H1 (cell line): ENCODE measurements at regions not wholly inside any gene's neighbourhood (a gene's known extent, or its start where the extent isn't known, plus 50 kb on each side); places are given as distances from the start of the nearest gene placed in this dataset.

Experiments
- CTCF ChIA-PET: fragments of 300-600 bp; sonication (Branson Sonifier 250); formaldehyde crosslinking; loops from one replicate; lab custom pipeline; 2021; ENCODE audit not compliant: partially characterized antibody; lab: Charles Lee
- POLR2A ChIA-PET: fragments of 300-600 bp; sonication (Branson Sonifier 250); formaldehyde crosslinking; loops from one replicate; lab custom pipeline; 2021; ENCODE audit warnings: inconsistent platforms; ENCODE audit not compliant: partially characterized antibody; lab: Charles Lee
- DNase-seq, 2 experiments: peaks; one replicate each; pipeline versions ENCODE4 v3.0.0 to v3.0.0-alpha.2; 2010 to 2022; ENCODE audit warnings: low spot score in 2 of 2, low read depth in 1 of 2, mixed read lengths in 1 of 2
- FAIRE-seq: peaks from 2 replicates; lab custom pipeline; 2011; peaks lifted over from hg19 to GRCh38; lab: Jason Lieb, UNC
- H2AFZ ChIP-seq: 2 replicates; pipeline ENCODE4 v1.8.1; 2012; ENCODE audit warnings: low read length, inconsistent platforms
- H2AK5ac ChIP-seq: 2 replicates; pipeline ENCODE4 v1.6.1; 2013; ENCODE audit warnings: low read depth, low read length
- H2BK120ac ChIP-seq: replicated peaks from 2 replicates; pipeline ENCODE3; 2013; ENCODE audit warnings: low read depth, low read length, inconsistent platforms
- H2BK12ac ChIP-seq: 2 replicates; pipeline ENCODE4 v1.6.1; 2013; ENCODE audit warnings: low read depth, low read length
- H2BK15ac ChIP-seq: 2 replicates; pipeline ENCODE4 v1.6.1; 2013; ENCODE audit warnings: low read length
- H2BK20ac ChIP-seq: 2 replicates; pipeline ENCODE4 v1.6.1; 2013; ENCODE audit warnings: low read length
- H2BK5ac ChIP-seq: 2 replicates; pipeline ENCODE4 v1.6.1; 2013; ENCODE audit warnings: low read depth, low read length
- H3K14ac ChIP-seq: 2 replicates; pipeline ENCODE4 v1.6.1; 2013; ENCODE audit warnings: inconsistent platforms; ENCODE audit not compliant: insufficient read length
- H3K18ac ChIP-seq: 2 replicates; pipeline ENCODE4 v1.6.1; 2013; ENCODE audit warnings: low read length; ENCODE audit errors: extremely low read depth
- H3K23ac ChIP-seq: 2 replicates; pipeline ENCODE4 v1.6.1; 2013; ENCODE audit warnings: inconsistent platforms; ENCODE audit not compliant: insufficient read length
- H3K23me2 ChIP-seq: 2 replicates; pipeline ENCODE4 v1.6.1; 2013; ENCODE audit warnings: low read depth, low read length
- H3K27ac ChIP-seq: 2 replicates; pipeline ENCODE4 v1.6.1; 2011; ENCODE audit warnings: low read depth, low read length, inconsistent platforms
- H3K27me3 ChIP-seq, 4 experiments: replicated peaks in 1 of 4; 1 replicate in 1 of 4; 2 replicates in 3 of 4; pipeline versions ENCODE4 v1.6.1 to v1.8.1; 2011 to 2013; ENCODE audit warnings: low read length in 3 of 4, mild to moderate bottlenecking in 3 of 4, inconsistent platforms in 2 of 4, mixed read lengths in 2 of 4, moderate library complexity in 1 of 4; ENCODE audit not compliant: control insufficient read depth in 3 of 4, insufficient read depth in 3 of 4; ENCODE audit errors: extremely low read depth in 1 of 4
- H3K36me3 ChIP-seq, 4 experiments: 2 replicates each; pipeline versions ENCODE4 v1.6.1 to v1.8.1; 2011 to 2013; ENCODE audit warnings: mild to moderate bottlenecking in 4 of 4, low read length in 3 of 4, moderate library complexity in 2 of 4, control low read depth in 1 of 4, inconsistent platforms in 1 of 4; ENCODE audit not compliant: insufficient read depth in 4 of 4, control insufficient read depth in 2 of 4
- H3K4ac ChIP-seq: replicated peaks from 2 replicates; pipeline ENCODE3; 2013; ENCODE audit warnings: low read length, low read depth, mixed read lengths, inconsistent platforms; ENCODE audit not compliant: insufficient read length
- H3K4me1 ChIP-seq, 4 experiments: replicated peaks in 1 of 4; 1 replicate in 1 of 4; 2 replicates in 3 of 4; pipeline versions ENCODE4 v1.6.1 to v1.8.1; 2011 to 2013; ENCODE audit warnings: low read length in 3 of 4, inconsistent platforms in 2 of 4, mixed read lengths in 1 of 4; ENCODE audit not compliant: insufficient read depth in 4 of 4, control insufficient read depth in 3 of 4
- H3K4me2 ChIP-seq, 2 experiments: 2 replicates each; pipeline versions ENCODE4 v1.6.1 to v1.8.1; 2011 to 2013; ENCODE audit warnings: low read depth in 2 of 2, low read length in 2 of 2, control low read depth in 1 of 2, inconsistent platforms in 1 of 2, mild to moderate bottlenecking in 1 of 2; ENCODE audit not compliant: insufficient read depth in 1 of 2
- H3K4me3 ChIP-seq, 4 experiments: fragments of 200-600, 300-600 bp in 1 of 4; sonication (generic), shearing (Covaris generic), sonication (Bioruptor Twin) in 1 of 4; 2 replicates each; pipeline versions ENCODE4 v1.5.1 to v1.8.1; 2011 to 2016; ENCODE audit warnings: low read length in 4 of 4, low read depth in 3 of 4, control low read depth in 2 of 4, inconsistent platforms in 2 of 4, mild to moderate bottlenecking in 2 of 4, mixed read lengths in 1 of 4, moderate library complexity in 1 of 4; ENCODE audit not compliant: insufficient read depth in 2 of 4; ENCODE audit errors: extremely low read depth in 1 of 4
- H3K56ac ChIP-seq: replicated peaks from 2 replicates; pipeline ENCODE3; 2013; ENCODE audit warnings: low read depth, mild to moderate bottlenecking, mixed read lengths, low read length, inconsistent platforms; ENCODE audit not compliant: insufficient read length
- H3K79me1 ChIP-seq: 2 replicates; pipeline ENCODE4 v1.6.1; 2013; ENCODE audit warnings: low read depth, low read length, control low read depth
- H3K79me2 ChIP-seq, 2 experiments: 2 replicates each; pipeline versions ENCODE4 v1.6.1 to v1.8.1; 2012 to 2013; ENCODE audit warnings: low read length in 2 of 2, mild to moderate bottlenecking in 2 of 2, inconsistent platforms in 1 of 2; ENCODE audit not compliant: insufficient read depth in 2 of 2, control insufficient read depth in 1 of 2
- H3K9ac ChIP-seq, 4 experiments: replicated peaks in 1 of 4; 1 replicate in 1 of 4; 2 replicates in 3 of 4; pipeline versions ENCODE4 v1.6.1 to v1.8.1; 2011 to 2013; ENCODE audit warnings: low read depth in 3 of 4, low read length in 3 of 4, control low read depth in 2 of 4, mild to moderate bottlenecking in 2 of 4, moderate library complexity in 2 of 4, inconsistent platforms in 1 of 4; ENCODE audit errors: extremely low read depth in 1 of 4
- H3K9me3 ChIP-seq, 2 experiments: 2 replicates each; pipeline versions ENCODE4 v1.6.1 to v1.8.1; 2012 to 2013; ENCODE audit warnings: mild to moderate bottlenecking in 2 of 2, moderate library complexity in 2 of 2, control low read depth in 1 of 2, inconsistent platforms in 1 of 2, low read depth in 1 of 2, low read length in 1 of 2, mixed read lengths in 1 of 2; ENCODE audit not compliant: insufficient read depth in 2 of 2
- H4K20me1 ChIP-seq, 2 experiments: replicated peaks in 1 of 2; 2 replicates each; pipeline versions ENCODE3 to v1.8.1; 2011 to 2013; ENCODE audit warnings: inconsistent platforms in 2 of 2, low read length in 2 of 2, mild to moderate bottlenecking in 1 of 2; ENCODE audit not compliant: insufficient read depth in 2 of 2, control insufficient read depth in 1 of 2
- H4K5ac ChIP-seq: 2 replicates; pipeline ENCODE4 v1.6.1; 2013; ENCODE audit warnings: low read length, low read depth, mixed read lengths, inconsistent platforms; ENCODE audit not compliant: insufficient read length
- H4K8ac ChIP-seq: 2 replicates; pipeline ENCODE4 v1.8.0; 2013; ENCODE audit warnings: mild to moderate bottlenecking, moderate library complexity, low read length, inconsistent platforms; ENCODE audit not compliant: insufficient read depth; ENCODE audit errors: extremely low read depth
- H4K91ac ChIP-seq: replicated peaks from 2 replicates; pipeline ENCODE3; 2013; ENCODE audit warnings: low read length, mixed read lengths, inconsistent platforms; ENCODE audit not compliant: insufficient read length
- CTCF ChIP-seq, 3 experiments: IDR thresholded peaks; 1 replicate in 2 of 3; 2 replicates in 1 of 3; pipeline versions ENCODE4 v1.5.1 to v1.6.1; 2011; ENCODE audit warnings: low read length in 3 of 3, mild to moderate bottlenecking in 3 of 3, inconsistent platforms in 2 of 3, low read depth in 1 of 3, moderate library complexity in 1 of 3; ENCODE audit not compliant: insufficient read depth in 1 of 3; ENCODE audit errors: control extremely low read depth in 1 of 3
- RAD21 ChIP-seq, 2 experiments: IDR thresholded peaks in 1 of 2; conservative IDR thresholded peaks in 1 of 2; 2 replicates each; pipeline ENCODE4 v1.6.1; 2011; ENCODE audit warnings: low read depth in 2 of 2, low read length in 2 of 2, improper control_type of control experiment in 1 of 2, inconsistent platforms in 1 of 2, mild to moderate bottlenecking in 1 of 2, moderate library complexity in 1 of 2
- SIX5 ChIP-seq: IDR thresholded peaks from 2 replicates; pipeline ENCODE4 v1.6.1; 2011; ENCODE audit warnings: mild to moderate bottlenecking, low read depth, low read length
- WGBS, 2 experiments: shearing (Covaris generic) in 1 of 2; methylation state at CpG; one replicate each; pipeline versions ENCODE4 v1.1.6 to v1.1.7; 2013 to 2015; ENCODE audit warnings: low lambda C conversion rate in 2 of 2, mixed read lengths in 2 of 2, inconsistent platforms in 1 of 2, low coverage in 1 of 2, missing lambda C conversion rate in 1 of 2; ENCODE audit not compliant: insufficient replicate concordance in 2 of 2, insufficient coverage in 1 of 2, insufficient read length in 1 of 2; ENCODE audit errors: extremely low coverage in 1 of 2, missing lambda C conversion rate in 1 of 2; 5-methylcytosine and 5-hydroxymethylcytosine counted together

GRCh38 chr5:53430618-53431252 is 49.7 kb upstream of the FST start:
- Histone ChIP-seq H4K8ac (no peak overlapping the region), H3K4ac (no peak overlapping the region), H4K91ac (no peak overlapping the region)
- 81% methylated on average over 5 of the region's 5 CpGs; no CpG with 5 or more reads in 1 of the 2 experiments for WGBS, 2 experiments
- TF ChIP-seq RAD21 (IDR thresholded peaks at IDR 0.05 in 1 of 2, conservative IDR thresholded peaks at IDR 0.05 in 1 of 2; ENCODE audit: low read depth in 2 of 2, low read length in 2 of 2) (peak; percentile 55 to 62), SIX5 (no peak), CTCF (IDR thresholded peaks at IDR 0.05; ENCODE audit: control extremely low read depth in 1 of 3, insufficient read depth in 1 of 3, low read depth in 1 of 3, low read length in 3 of 3) (peak in 2 of 3 experiments; percentile 42 to 46; a peak in 3 of 4 replicates)
- TF ChIP-seq, all 59 proteins: peak for 2
- CTCF ChIA-PET: interaction anchor here (0.6 to 1.8 kb wide), 8 partner anchors 29 to 1450 kb away, joined by 3 to 8 read pairs (median 3); no protein-coding TSS in a partner anchor
- no peaks in the 10 kb centered on the region for H3K27me3 ChIP-seq
- no peaks in the 10 kb centered on the region for H3K79me1 ChIP-seq
- H3K9me3 ChIP-seq: no peaks in the 10 kb centered on the region
- H3K9ac ChIP-seq: no peak overlapping the region
- no peaks in the 10 kb centered on the region for H3K36me3 ChIP-seq
- H3K27ac ChIP-seq: no peak overlapping the region
- no peak overlapping the region for H3K4me2 ChIP-seq
- no peaks in the 10 kb centered on the region for H3K23me2 ChIP-seq
- H3K4me3 ChIP-seq: no peak overlapping the region
- H3K23ac ChIP-seq: no peak overlapping the region
- no peak overlapping the region for H2BK20ac ChIP-seq
- H3K18ac ChIP-seq: no peak overlapping the region
- H4K20me1 ChIP-seq: no peaks in the 10 kb centered on the region
- no peak overlapping the region for H3K56ac ChIP-seq
- POLR2A ChIA-PET: no interaction called here
- no peaks in the 10 kb centered on the region for H3K79me2 ChIP-seq
- no peak overlapping the region for H2AK5ac ChIP-seq
- no peaks in the 10 kb centered on the region for H3K4me1 ChIP-seq
- FAIRE-seq: no peak
- H3K14ac ChIP-seq: no peak overlapping the region
- DNase-seq: no peak
- H2BK12ac ChIP-seq: no peak overlapping the region
- H2BK120ac ChIP-seq: no peak overlapping the region
- no peak overlapping the region for H2BK5ac ChIP-seq
- no peak overlapping the region for H2AFZ ChIP-seq
- no peak overlapping the region for H4K5ac ChIP-seq
- H2BK15ac ChIP-seq: no peak overlapping the region
